ENCODE measurements at regions not wholly inside any gene's neighbourhood (a gene's known extent, or its start where the extent isn't known, plus 50 kb on each side); places are given as distances from the start of the nearest gene placed in this dataset.
"Not testable (repeated sequence)": the region's sequence is repeated elsewhere in the genome, so short reads cannot be mapped to it uniquely, and the experiment has no call there.

DNA sequence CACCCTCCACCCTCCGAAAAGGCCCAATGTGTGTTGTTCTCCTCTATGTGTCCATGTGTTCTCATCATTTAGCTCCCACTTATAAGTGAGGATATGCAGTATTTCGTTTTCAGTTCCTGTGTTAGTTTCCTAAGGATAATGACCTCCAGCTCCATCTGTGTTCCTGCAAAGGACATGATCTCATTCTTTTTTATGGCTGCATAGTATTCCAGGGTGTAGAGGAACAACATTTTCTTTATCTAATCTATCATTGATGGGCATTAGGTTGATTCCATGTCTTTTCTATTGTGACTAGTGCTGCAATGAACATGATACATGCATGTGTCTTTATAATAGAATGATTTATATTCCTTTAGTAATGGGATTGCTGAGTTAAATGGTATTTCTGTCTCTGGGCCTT lies 211.3 kb downstream of the HSD17B3 start:
- peaks cover 11% of the 10 kb centered on the region for H3K27me3 ChIP-seq (ENCODE audit: control insufficient read depth, insufficient read depth, low read length)
- H3K36me3 ChIP-seq (ENCODE audit: control insufficient read depth, insufficient read depth, low read length); H3K9me3 ChIP-seq (ENCODE audit: control insufficient read depth, low read length); H3K4me3 ChIP-seq (ENCODE audit: low read length); H3K9ac ChIP-seq (ENCODE audit: low read length); H3K4me1 ChIP-seq (ENCODE audit: control insufficient read depth, insufficient read depth, low read length): not testable (repeated sequence)

DNA sequence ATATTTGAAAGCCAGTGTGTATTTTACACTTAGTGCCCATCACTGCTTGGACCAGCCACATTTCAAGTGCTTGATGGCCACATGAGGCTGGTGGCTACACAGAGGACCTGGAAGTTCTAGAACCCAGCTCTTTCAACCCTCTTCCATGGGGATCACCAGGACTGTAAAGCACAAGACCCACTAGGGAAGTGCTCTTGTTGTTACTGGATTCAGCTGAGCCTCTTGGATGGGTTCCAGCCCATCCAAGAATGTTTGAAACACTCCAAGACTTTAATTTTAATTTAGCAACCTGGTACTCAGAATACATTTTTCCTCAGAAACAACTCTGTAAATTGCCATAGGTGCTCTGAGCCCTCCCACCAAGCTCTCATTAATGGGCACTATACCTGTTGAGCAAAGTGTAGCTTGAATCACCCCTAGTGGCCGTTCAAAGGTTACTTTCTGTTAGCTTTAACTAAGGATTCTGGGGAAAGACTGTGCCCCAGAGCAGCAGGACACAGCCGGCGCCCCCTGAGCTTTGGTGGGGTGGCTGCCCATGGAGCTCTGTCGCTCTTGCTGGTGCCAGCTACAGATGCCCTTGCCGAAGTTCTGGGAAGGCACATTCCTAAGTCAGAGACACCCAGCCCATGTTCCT lies 212.4 kb downstream of the HSD17B3 start:
- Histone ChIP-seq H3K36me3 (ENCODE audit: control insufficient read depth, insufficient read depth, low read length) (no peaks in the 10 kb centered on the region), H3K9me3 (ENCODE audit: control insufficient read depth, low read length) (no peaks in the 10 kb centered on the region), H3K9ac (ENCODE audit: low read length) (no peak overlapping the region), H3K4me3 (ENCODE audit: low read length) (no peak overlapping the region), H3K27me3 (ENCODE audit: control insufficient read depth, insufficient read depth, low read length) (peaks cover 11% of the 10 kb centered on the region), H3K4me1 (ENCODE audit: control insufficient read depth, insufficient read depth, low read length) (peaks cover 7% of the 10 kb centered on the region)

DNA sequence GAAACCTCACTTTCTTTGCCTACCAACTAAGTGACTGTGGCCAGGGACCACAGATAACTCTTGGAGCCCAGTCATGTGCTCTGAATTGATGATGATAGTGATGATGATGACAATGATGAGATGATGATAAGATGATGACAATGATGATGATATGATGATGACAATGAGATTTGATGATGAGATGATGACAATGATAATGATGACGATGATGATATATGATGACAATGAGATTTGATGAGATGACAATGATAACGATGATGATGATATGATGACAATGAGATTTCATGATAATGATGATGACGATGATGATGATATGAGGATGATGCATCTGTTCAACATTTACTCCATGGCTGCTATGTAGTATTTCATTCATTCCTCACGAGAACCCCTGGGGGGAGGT lies 213.0 kb downstream of the ERCC6L2 start:
- Histone ChIP-seq H3K9me3 (ENCODE audit: control insufficient read depth, low read length) (no peaks in the 10 kb centered on the region), H3K27me3 (ENCODE audit: control insufficient read depth, insufficient read depth, low read length) (peaks cover 11% of the 10 kb centered on the region)

DNA sequence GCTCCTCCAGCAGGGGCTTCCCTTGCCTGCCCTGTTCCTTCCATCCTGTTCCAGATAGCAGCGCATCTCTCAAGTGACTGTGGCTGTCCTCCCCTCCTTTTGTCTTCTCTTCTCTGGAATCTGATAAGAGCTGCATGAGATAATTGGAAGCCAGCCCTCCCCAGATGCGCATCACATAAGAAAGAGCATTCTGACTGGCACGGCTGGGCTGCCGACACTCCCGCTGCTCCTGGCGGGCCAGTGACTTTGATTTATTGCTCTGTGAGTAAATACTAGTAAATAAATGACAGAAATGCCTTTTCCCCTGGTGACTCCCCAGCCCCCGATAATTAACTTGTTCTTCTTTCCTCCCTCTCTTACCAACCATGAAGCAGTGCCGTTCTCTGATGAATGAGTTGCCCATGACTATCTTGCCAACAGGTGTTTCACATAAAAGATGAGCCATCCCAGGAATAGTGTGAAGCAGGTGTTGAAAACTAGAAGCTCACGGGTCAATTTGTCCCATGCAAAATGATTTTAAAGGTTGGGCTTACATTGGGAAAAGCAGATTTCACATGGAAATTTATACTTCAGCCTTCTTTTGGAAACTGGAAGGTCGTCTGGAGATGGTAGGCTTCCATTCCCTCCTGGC lies 212.3 kb downstream of the ERCC6L2 start:
- no peaks in the 10 kb centered on the region for H3K9me3 ChIP-seq (ENCODE audit: control insufficient read depth, low read length)
- no peak overlapping the region for H3K9ac ChIP-seq (ENCODE audit: low read length)
- H3K4me1 ChIP-seq (ENCODE audit: control insufficient read depth, insufficient read depth, low read length) = peaks cover 7% of the 10 kb centered on the region
- no peak overlapping the region for H3K4me3 ChIP-seq (ENCODE audit: low read length)
- H3K36me3 ChIP-seq (ENCODE audit: control insufficient read depth, insufficient read depth, low read length) = no peaks in the 10 kb centered on the region
- peaks cover 11% of the 10 kb centered on the region for H3K27me3 ChIP-seq (ENCODE audit: control insufficient read depth, insufficient read depth, low read length)

More for the DNA sequence above, 213.0 kb downstream of the ERCC6L2 start:
- no peak overlapping the region for H3K4me3 ChIP-seq (ENCODE audit: low read length)
- H3K4me1 ChIP-seq (ENCODE audit: control insufficient read depth, insufficient read depth, low read length) = peaks cover 7% of the 10 kb centered on the region
- H3K36me3 ChIP-seq (ENCODE audit: control insufficient read depth, insufficient read depth, low read length) = no peaks in the 10 kb centered on the region
- H3K9ac ChIP-seq (ENCODE audit: low read length) = no peak overlapping the region

DNA sequence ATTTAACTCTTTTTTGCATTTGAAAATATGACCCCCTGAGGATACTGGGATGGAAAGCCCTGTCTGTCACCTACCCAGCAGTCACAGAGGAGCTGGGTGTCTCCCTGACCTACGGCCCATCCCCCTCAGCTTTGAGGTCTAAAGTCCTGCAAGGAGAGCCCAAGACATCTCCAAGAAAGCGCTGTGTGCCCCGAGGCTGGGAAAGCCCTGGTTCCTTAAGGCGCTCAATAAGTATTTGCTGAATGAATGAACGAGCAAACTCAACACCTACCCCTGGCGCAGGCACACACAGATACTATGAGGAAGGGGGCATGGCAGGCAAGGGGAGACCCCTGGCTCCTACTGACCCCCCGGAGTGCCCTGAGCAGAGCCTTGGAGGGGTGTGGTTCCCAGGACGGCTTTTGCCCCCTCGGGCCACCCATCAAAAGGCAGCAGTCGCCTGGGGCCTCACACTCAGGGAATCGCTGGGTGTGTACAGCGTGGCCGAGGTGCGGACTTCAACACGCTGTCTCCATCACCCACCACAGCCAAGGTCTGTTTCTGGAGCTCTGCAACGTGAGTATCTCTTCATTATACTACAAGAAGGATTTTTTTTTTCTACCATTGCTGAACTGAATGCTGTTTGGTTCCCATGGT lies 211.6 kb downstream of the ERCC6L2 start:
- Histone ChIP-seq H3K4me1 (ENCODE audit: control insufficient read depth, insufficient read depth, low read length) (peaks cover 7% of the 10 kb centered on the region), H3K4me3 (ENCODE audit: low read length) (no peak overlapping the region), H3K9ac (ENCODE audit: low read length) (no peak overlapping the region), H3K27me3 (ENCODE audit: control insufficient read depth, insufficient read depth, low read length) (peaks cover 11% of the 10 kb centered on the region), H3K36me3 (ENCODE audit: control insufficient read depth, insufficient read depth, low read length) (no peaks in the 10 kb centered on the region), H3K9me3 (ENCODE audit: control insufficient read depth, low read length) (no peaks in the 10 kb centered on the region)

DNA sequence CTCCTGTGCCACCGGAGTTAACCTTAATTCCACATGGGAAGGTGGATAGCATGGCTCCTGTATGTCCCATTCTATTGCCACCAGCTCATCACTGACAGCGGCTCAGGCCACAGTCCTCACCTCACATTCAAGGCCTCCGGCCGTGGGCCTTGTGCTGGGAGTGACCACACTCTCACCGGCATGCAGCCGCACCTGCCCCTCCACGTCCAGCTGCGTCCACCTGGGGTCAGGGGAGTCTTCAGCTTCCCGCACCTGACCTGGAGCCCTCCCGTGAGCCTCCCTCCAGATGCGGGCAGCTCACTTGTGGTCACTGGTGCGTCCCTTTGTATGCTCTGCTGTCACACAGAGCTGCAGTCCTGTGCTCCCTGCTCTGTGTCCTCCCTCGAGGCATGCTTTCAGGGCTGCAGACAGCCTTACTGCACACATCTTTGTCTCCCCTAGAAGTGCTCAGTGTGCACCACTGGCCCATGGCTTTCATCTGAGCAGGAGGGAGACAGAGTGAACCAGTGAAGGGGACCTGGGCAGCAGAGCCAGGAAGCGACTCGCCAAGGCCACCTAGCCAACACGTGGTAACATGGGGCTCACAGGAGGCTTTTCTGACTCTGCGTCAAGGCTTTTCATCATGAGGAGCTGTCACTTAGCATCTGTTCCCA lies 210.1 kb downstream of the ERCC6L2 start:
- Histone ChIP-seq H3K27me3 (ENCODE audit: control insufficient read depth, insufficient read depth, low read length) (peaks cover 11% of the 10 kb centered on the region), H3K9ac (ENCODE audit: low read length) (no peak overlapping the region), H3K4me3 (ENCODE audit: low read length) (no peak overlapping the region), H3K36me3 (ENCODE audit: control insufficient read depth, insufficient read depth, low read length) (no peaks in the 10 kb centered on the region), H3K9me3 (ENCODE audit: control insufficient read depth, low read length) (no peaks in the 10 kb centered on the region), H3K4me1 (ENCODE audit: control insufficient read depth, insufficient read depth, low read length) (peaks cover 7% of the 10 kb centered on the region)

DNA sequence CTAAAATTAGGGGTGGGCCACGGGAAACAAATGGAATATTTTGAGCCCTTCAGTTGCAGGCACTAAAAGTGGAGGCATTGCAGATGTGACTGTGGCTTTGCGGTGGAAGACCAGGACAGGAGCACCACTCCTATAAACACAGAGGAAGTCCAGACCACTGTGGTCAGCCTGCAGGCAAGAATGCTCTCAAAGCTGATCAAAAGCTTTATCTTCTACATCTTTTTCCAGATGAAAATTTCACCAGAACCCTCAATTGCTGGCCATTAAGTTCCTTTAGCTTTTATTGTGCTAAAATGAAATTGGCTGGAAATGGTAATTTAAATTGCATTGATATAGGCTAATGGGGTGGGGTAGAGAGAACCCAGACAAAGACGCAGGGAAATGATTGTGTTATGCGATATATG lies 208.8 kb downstream of the ERCC6L2 start:
- H3K27me3 ChIP-seq (ENCODE audit: control insufficient read depth, insufficient read depth, low read length) = peaks cover 11% of the 10 kb centered on the region

DNA sequence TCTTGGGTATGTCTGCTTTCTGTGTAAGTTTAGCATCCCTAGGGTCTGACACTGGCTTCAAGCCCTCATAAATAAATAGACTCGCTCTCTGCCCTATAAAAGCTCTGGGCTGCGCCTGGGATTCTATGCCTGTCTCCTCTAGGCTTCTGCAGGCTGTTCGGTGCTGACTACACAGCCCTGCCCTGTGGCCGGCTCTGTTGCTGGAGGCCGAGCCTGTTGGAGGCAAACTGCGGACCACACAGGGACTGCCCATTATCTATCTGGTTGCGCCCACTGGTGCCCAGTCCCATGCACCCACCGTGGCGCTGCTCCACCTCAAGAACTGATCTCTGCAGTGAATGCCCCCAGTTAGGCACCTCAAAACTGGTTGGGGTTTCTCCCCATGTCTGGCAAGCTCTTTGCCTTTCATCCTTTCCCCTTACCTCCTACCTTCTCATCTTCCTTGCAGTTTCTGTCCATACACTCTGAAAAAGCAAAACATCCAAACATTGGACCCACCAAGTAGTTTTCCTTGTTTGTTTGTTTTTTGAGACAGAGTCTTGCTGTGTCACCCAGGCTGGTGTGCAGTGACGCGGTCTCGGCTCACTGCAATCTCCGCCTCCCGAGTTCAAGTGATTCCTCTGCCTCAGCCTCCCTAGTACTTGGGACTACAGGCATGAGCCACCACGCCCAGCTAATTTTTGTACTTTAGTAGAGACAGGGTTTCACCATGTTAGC lies 207.2 kb downstream of the ERCC6L2 start:
- Histone ChIP-seq H3K9ac (ENCODE audit: low read length) (no peak overlapping the region), H3K27me3 (ENCODE audit: control insufficient read depth, insufficient read depth, low read length) (peaks cover 10% of the 10 kb centered on the region), H3K36me3 (ENCODE audit: control insufficient read depth, insufficient read depth, low read length) (no peaks in the 10 kb centered on the region), H3K9me3 (ENCODE audit: control insufficient read depth, low read length) (no peaks in the 10 kb centered on the region), H3K4me1 (ENCODE audit: control insufficient read depth, insufficient read depth, low read length) (peaks cover 4% of the 10 kb centered on the region), H3K4me3 (ENCODE audit: low read length) (no peak overlapping the region)

More for the DNA sequence above, 208.8 kb downstream of the ERCC6L2 start:
- Histone ChIP-seq H3K9ac (ENCODE audit: low read length) (no peak overlapping the region), H3K4me1 (ENCODE audit: control insufficient read depth, insufficient read depth, low read length) (peaks cover 7% of the 10 kb centered on the region), H3K9me3 (ENCODE audit: control insufficient read depth, low read length) (no peaks in the 10 kb centered on the region), H3K4me3 (ENCODE audit: low read length) (no peak overlapping the region), H3K36me3 (ENCODE audit: control insufficient read depth, insufficient read depth, low read length) (no peaks in the 10 kb centered on the region)

DNA sequence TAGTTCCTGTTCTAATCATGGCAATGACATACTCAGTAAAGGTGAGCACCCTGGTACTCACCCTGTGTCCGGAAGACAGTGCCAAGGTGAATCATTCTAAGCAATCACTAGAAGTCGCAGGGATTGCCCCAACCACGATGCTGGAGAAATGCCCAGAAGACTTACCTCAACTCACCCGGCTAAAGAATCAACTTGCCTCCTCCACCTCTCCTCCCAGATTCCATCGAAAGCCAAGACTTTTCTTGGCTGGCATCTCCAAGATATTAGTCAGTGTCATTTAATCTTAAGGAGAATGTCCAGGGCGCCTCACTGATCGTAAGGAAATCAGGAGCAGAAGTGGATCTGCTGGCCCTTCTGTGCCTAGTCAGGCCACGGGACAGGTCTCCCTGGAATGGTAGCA lies 204.9 kb downstream of the ERCC6L2 start:
- H3K4me1 ChIP-seq (ENCODE audit: control insufficient read depth, insufficient read depth, low read length) = peaks cover 3% of the 10 kb centered on the region
- H3K27me3 ChIP-seq (ENCODE audit: control insufficient read depth, insufficient read depth, low read length) = no peaks in the 10 kb centered on the region
- H3K9me3 ChIP-seq (ENCODE audit: control insufficient read depth, low read length) = no peaks in the 10 kb centered on the region
- no peak overlapping the region for H3K4me3 ChIP-seq (ENCODE audit: low read length)
- no peaks in the 10 kb centered on the region for H3K36me3 ChIP-seq (ENCODE audit: control insufficient read depth, insufficient read depth, low read length)
- H3K9ac ChIP-seq (ENCODE audit: low read length) = no peak overlapping the region

DNA sequence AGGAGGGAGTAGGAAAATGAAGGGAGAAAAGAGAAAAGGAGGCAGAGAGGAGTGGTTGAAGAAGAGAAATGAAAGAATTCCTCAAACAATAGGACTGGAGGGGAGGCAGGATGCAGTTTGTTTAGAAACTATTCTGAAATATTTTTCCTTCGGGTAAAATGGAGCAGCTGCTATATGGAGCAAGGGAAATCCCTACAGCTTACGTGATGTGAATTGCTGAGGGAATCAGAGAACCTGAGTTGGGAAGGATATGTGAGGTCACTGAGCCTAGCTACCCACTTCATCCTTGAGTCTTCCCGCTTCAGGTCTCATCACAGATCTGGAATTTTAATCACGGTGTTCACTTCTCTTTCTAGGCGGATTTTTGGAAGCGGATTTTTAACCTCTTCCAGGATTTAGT lies 204.3 kb downstream of the ERCC6L2 start:
- no peaks in the 10 kb centered on the region for H3K9me3 ChIP-seq (ENCODE audit: control insufficient read depth, low read length)
- H3K9ac ChIP-seq (ENCODE audit: low read length) = no peak overlapping the region
- peaks cover 9% of the 10 kb centered on the region for H3K4me1 ChIP-seq (ENCODE audit: control insufficient read depth, insufficient read depth, low read length)
- H3K4me3 ChIP-seq (ENCODE audit: low read length) = no peak overlapping the region
- H3K27me3 ChIP-seq (ENCODE audit: control insufficient read depth, insufficient read depth, low read length) = no peaks in the 10 kb centered on the region
- H3K36me3 ChIP-seq (ENCODE audit: control insufficient read depth, insufficient read depth, low read length) = no peaks in the 10 kb centered on the region

DNA sequence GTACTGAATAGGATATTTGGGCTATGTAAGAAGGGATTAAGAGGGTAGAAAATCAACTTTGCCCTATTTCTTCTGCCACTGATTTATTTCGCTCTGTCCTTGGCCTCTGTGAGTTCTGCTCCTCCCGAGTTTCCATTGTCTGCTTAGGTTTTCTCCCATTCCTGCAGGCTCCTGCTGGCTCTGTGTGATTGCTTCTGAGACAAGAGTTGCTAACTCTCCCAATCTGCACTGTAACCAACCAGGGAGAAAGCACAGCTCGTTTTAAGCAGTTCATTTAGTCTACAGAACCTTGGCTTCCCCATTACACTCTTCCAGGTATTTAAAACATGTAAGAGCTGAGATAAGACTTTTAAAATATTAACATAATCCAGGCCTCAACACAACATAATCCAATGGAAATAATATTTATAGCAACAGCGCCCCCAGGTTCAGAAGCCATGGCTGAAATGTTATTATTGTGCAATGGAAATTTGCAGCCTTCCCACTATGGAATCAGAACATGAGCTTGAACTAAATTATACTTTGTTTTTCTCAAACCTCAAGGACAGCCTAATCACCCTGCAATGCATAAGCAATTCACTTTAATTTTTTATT lies 203.5 kb downstream of the ERCC6L2 start:
- Histone ChIP-seq H3K4me3 (ENCODE audit: low read length) (no peak overlapping the region), H3K9ac (ENCODE audit: low read length) (no peak overlapping the region), H3K4me1 (ENCODE audit: control insufficient read depth, insufficient read depth, low read length) (peaks cover 13% of the 10 kb centered on the region), H3K36me3 (ENCODE audit: control insufficient read depth, insufficient read depth, low read length) (no peaks in the 10 kb centered on the region), H3K27me3 (ENCODE audit: control insufficient read depth, insufficient read depth, low read length) (no peaks in the 10 kb centered on the region), H3K9me3 (ENCODE audit: control insufficient read depth, low read length) (no peaks in the 10 kb centered on the region)

Measured in mucosa of stomach (tissue), 1 donor.